Heart left ventricle (tissue), 13 donors: ENCODE measurements at regions not wholly inside any gene's neighbourhood (a gene's known extent, or its start where the extent isn't known, plus 50 kb on each side); places are given as distances from the start of the nearest gene placed in this dataset.

Experiments
- CTCF ChIP-seq, 12 donors: fragments of 200-600 bp; sonication (generic) in 4 of 12; IDR thresholded peaks; one replicate each; pipeline versions ENCODE4 v1.5.0 to v1.8.0; 2018 to 2022; ENCODE audit warnings: antibody characterized with exemption in 12 of 12, mild to moderate bottlenecking in 5 of 12
- POLR2A ChIP-seq, 2 donors: fragments of 450-650 bp; IDR thresholded peaks; one replicate each; pipeline ENCODE4 v1.6.1; 2017; ENCODE audit warnings: antibody characterized with exemption in 2 of 2, mild to moderate bottlenecking in 2 of 2, moderate library complexity in 2 of 2
- donor health status: ischemic (EF 13 %, LVEDD 7.1; RV severe dilation, severe dysfunction).
- donor health status: DM: no; HTN: yes; CAD: no.
- donor health status: DM: no; HTN: no; CAD: no.
- donor health status: ischemic (EF 25% LVEDD 6.9; RV normal size, moderate dysfunction).
- donor health status: ischemic (EF 25% LVEDD 5.7; RV mildly dilated, moderate dysfunction).
- donor health status: ischemic (EF 35%, LVEDD 5.7; RV mildly dilated, moderate dysfunction).
- donor health status: nonischemic (EF 11% LVEDD 7.7; RV severe dilation, severe dysfunction).
- donor health status: DM: yes; HTN: yes; CAD: no.
- donor health status: PGD.
- donor health status: ischemic (EF 29% LVEDD 5.4; RV normal size, mild dysfunction).
- donor health status: nonischemic (EF 23%, LVEDD 6.1; RV moderate dilation, normal function).

GRCh38 chr5:100424017-100424416 is 111.2 kb upstream of the FAM174A start:
- TF ChIP-seq POLR2A (IDR thresholded peaks at IDR 0.05) (no peak), CTCF (IDR thresholded peaks at IDR 0.05) (no peak)
